GM21367 (cell line): ENCODE measurements at regions not wholly inside any gene's neighbourhood (a gene's known extent, or its start where the extent isn't known, plus 50 kb on each side); places are given as distances from the start of the nearest gene placed in this dataset.

Experiments used
- ATAC-seq: cut with Tn5 transposase; IDR thresholded peaks from one replicate; pipeline ENCODE4 v1.9.1; 2021; ENCODE audit not compliant: unreplicated experiment

DNA sequence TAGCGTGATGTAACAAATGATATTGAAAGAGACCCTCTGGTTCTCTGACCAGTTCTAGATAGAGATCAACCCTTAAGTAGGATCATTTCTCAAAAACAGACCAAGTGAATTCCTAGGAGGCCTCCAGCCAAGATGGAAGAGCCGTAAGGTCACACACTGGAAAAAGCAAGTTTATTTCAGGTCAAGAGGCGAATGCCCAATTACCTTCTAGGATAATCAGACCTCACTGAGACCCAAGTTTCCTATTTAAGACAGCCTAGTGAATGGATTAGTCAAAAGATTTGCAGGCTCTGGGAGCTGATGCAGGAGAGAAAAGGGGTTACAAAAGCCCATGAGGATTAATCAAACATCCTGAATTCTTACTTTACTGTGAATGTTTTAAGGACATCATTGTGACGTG lies 486.1 kb upstream of the NRP1 start:
- no peak for ATAC-seq

DNA sequence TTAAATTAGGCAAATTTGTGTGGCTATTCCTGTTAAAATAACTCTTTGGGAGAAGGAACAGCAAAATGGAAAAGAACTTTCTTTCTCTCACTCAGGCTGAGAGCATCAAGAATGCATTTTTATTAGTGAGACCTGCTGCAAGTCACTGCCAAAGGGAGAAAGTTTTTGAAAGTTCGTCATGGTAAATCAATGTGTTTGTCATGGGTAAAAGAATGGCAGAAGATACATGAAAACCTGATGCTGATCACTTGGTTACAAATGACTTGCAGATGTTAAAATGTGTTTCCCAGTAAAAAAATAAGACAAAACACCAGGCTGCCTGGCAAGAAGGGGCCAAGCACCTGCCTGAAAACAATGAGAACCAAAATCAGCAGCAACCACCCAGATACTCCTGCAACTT lies 484.7 kb upstream of the NRP1 start:
- no peak for ATAC-seq

DNA sequence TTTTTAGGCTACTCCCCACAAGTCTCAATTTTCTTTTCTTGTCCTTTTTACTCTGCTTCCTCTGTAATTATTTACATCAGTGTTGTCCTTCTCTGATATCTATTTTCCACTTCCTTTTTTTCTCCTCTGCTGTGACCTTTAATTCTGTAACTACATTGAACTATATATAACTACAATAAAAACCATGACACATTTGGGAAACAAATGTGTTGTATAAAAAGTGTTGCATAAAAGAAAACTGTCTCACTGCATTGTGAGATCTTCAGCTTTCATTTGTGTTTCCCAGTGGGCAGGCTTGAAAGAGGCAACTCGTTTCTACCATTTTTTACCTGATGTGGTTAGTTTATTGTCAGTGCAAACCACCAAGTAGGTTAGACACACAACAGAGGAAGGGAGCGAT lies 483.9 kb upstream of the NRP1 start:
- ATAC-seq = no peak

DNA sequence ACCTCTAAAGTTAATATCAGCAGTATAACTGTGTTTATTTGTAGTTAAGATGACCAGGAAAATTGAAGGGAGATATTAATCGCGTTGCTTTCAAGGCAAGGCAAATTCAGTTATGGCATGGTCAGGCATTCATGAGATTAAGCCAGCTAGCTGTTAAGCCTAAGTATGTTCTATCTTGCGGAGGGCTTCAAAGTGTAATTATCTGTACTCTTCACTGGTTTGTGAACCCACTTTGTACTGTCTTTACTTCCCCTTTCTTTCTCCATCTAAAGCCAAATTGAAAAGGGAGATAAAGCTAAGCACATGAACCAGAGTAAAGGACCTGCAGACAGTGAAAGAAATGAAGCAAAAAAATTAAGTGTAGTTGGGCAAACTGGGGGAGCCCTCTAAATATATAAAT lies 483.1 kb upstream of the NRP1 start:
- no peak for ATAC-seq

DNA sequence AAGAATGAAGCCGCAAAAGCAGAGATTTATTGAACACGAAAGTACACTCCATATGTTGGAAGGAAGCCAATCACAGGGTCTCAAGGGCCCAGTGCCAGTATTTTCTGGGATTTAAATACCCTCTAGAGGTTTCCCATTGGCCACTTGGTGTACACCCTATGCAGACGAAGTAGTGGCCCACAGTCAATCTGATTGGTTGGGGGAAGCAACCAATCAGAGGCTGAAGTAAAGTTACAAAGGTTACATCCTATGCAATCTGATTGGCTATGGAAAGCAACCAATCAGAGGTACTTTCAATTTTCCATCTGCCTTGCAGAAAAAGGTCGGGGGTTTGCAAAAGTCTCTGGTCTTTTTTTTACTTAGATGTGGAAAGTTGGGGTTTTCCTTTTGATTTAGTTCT lies 481.3 kb upstream of the NRP1 start:
- ATAC-seq = no peak

DNA sequence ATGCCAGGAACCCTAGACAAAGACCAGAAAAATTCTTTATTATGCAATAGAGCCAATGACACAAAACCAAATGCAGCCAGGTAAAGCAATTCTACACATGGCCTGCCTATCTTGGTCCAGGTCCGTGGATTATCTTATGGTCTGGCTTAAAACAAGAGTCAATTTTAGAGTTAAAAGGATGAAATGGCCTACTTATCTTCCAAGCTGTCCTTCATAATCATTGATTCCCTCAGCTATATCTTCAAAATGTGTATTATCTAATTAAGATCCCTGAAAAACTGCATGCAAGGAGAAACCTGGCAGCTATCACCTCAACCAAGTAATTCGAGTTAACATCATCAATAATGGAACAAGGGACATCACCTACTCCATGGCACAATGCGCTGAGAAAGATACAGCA lies 479.4 kb upstream of the NRP1 start:
- no peak for ATAC-seq

DNA sequence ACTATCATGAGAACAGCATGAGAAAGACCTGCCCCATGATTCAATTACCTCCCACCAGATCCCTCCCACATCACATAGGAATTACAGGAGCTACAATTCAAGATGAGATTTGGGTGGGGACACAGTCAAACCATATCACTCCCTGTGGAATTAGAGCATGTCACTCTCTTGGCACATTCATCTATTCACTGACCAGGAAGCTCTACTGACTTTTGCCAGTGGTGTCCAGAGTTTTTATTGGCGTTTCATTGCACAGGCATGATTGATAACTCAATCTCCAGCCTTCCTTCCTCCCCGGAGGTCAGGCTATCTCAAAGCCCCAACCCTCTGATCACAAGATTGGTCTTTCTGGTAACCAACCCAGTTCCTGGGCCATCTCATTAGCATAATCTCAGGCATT lies 478.9 kb upstream of the NRP1 start:
- ATAC-seq = no peak

DNA sequence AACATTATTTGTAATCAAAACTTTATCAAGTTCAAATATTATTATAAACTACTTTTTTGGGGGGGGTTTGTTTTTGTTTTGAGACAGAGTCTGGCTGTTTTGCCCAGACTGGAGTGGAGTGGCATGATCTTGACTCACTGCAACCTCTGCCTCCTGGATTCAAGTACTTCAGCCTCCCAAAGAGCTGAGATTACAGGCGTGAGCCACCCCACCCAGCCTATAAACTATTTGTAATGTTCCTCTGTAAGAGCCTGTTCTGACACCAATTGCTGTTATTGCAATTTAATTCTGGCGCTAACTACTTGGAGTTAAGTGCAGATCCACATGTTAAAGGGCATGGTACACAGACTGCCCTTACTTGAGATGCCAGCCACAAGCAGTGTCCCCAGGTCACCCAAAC lies 478.1 kb upstream of the NRP1 start:
- no peak for ATAC-seq

DNA sequence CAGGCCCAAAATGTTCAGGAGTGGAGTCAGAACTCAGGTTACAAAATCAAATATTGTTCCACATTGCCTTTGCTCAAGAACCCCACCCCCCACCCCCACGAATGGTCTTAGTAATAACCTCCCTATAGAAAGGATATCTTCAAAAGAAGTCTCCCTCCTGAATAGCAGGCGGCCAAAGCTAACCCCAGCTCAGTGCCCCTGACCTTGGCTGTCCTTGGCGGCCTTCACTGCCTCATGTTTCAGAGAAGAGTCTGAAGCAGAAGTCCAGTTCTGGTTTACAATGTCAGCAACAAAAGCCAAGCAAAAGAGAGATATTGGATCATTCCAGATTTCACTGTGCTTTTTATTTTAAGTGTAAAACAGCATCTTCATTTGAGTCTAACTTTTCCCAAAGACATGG lies 476.5 kb upstream of the NRP1 start:
- no peak for ATAC-seq

DNA sequence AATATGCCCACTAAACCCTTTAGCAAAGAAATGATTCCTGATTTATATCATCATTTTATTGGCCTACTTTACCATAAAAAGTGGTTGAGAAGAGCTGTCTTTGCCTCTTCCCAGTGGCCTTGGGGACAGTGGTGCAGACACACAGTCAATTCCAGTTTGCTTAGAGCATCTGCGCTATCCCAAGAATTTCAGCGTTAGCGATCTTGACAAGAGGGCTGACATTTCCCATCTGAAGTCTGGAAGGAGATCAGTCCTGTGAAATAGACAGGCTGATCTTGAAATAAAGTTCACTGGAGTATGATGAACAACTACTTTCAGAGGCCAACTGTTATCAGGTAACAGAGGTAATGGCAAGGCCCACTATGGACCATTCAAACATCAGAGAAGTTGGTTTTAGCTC lies 475.3 kb upstream of the NRP1 start:
- ATAC-seq = no peak

DNA sequence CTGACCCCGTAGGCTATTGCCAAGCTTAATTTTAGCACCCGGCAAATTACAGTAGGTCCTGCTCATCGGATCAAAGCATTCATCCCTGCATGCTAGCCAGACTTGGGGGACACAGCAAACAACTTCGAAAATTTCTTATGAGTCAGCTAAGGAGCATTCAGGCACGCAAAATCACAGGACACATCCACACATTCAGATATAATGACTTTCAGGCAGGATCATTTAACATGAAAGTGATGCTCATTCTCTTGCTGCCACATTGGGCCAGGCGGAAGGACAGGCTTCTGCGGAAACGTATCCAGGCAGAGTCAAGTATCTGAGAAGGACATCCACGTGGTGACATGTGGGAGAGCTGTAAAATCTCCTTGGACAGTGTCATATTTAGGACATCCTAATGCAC lies 474.0 kb upstream of the NRP1 start:
- no peak for ATAC-seq

DNA sequence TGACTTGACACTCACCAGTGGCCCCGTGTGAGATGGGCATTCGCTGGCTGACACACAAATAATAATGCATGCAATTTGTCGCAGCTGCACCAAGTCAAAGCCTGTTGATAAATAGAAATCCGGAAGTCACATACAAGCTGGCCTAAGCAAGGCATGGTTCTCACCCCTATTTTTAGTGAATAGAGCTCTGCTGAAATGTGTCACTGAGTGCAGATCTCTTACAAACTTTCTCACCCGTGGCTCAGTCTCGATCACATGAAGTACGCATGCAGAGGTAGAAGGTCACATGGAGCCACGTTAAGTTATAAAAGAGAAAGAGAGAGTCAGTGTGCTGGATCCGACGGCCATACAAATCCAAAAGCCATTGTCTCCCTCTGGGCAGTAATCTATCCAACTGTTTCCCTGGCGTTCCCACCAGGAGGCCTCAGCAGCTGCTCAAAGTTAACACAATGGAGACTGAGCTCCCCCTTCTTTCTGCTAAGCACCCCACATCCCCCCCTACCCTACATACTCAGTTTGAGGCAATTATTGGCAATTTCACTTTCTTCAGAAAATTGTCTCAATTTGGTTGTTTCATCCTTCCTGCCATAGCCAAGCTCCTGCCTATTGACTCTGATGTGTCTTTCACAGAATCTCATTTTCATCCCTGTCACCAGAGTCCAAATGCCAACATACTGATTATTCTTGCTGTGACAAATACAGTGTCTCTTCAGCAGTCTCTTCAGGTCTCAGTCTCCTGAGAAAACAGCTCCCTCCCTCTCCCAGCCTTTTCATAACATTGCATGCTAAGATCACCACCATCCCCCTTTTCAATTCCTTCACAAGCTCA lies 473.3 kb upstream of the NRP1 start:
- ATAC-seq = no peak

DNA sequence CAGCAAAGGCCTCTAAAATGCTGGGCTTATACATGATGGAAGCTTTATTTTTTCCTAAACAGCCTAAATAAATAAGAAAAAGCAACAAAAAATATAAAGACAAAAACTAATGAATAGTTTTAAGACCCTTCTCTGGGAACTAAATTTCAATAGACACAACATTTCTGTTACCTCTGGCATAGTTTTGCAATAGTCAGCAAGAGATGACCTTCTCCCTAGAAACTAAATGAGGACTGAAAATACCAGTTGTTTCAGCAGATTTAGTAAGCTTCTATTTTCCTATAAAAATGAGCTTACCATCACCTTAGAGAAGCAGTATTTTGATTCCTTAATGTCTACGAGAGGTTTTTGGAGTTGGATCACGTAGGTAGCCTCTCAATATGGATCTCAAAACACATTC lies 471.4 kb upstream of the NRP1 start:
- ATAC-seq = no peak

DNA sequence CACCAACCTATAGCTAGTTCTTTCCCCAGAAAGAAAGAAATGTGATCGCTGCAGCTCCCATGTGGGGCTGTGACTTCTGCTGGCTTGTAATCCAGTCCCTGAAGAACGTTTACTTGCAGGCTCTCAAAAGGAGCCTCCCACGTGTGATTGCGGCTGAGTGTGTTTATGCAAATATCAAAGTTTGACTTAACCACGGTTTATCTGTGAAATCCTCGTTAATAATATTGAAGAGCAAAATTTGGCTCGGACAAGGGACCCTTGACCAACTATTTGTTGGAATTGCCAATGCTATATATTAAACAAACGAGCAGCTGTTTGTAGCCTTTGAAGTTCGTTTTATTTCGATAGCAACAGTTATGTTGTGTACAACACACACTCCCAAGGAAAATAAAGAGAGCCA lies 470.1 kb upstream of the NRP1 start:
- no peak for ATAC-seq

DNA sequence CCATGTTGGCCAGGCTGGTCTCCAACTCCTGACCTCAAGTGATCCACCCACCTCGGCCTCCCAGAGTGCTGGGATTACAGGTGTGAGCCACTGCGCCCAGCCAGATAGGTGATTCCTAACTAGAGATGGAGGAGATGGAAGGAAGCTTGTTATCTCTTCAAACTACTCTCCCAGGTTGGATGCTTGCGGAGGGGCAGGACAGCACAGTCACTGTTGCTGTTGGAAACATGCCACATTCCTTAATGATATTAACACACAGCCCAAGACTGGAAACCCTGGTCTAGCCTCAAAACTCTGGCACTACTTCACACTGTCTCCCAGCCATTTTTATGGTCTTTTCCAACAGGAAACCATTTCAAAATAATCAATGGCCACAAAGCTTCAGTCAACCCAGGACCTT lies 468.8 kb upstream of the NRP1 start:
- ATAC-seq = no peak

DNA sequence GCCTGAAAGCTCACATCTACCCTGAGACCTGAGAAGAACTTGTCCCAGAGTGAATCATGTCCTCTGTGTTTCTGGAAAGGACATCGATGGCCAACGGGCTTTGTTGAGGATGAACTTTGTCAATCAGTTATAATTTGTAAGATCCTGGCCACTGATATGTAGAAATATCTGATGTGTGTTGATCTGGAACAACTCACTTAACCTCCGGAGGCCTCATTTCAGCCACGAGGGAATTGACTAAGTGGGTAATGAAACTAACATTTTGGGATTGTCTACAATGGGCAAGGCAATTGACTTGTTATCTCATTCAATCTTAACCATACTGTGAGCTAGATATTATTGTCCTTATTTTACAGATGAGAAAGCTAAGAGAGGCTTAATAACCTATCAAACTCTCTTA lies 468.1 kb upstream of the NRP1 start:
- ATAC-seq = no peak

DNA sequence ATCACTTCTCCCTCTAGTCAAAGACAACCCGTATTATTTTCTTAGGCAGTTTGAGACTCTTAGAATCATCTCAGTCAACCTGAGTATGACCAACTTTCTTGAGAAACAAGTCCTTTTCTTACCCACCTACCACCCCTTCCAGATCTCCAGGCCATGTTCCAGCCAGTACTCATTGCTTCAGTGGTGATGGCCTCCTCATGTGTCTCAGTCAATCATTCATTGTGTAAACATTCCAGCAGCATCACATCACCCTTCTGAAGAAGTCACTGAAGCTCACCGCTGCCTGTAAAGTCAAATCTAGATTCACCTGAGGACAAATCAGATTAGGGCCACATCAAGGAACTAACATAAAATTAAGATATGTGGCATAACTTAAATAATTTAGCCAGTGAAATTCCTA lies 467.2 kb upstream of the NRP1 start:
- no peak for ATAC-seq

DNA sequence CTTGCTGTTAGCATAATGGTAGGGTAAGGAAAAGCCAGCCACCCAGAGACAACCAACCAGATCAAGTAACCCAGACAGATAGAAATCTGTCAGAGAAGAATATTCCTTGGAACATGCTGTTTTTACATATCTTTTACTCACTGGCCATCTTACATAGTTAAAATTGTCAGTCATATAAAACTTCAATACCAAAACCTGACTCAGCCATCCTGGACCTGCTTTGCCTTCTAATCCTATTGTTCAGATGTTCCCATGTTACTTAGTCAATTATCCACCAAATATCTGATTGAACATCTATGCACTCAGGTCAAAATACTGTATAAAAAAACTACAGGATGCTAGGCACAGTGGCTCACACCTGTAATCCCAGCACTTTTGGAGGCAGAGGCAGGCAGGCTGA lies 466.5 kb upstream of the NRP1 start:
- ATAC-seq = no peak

DNA sequence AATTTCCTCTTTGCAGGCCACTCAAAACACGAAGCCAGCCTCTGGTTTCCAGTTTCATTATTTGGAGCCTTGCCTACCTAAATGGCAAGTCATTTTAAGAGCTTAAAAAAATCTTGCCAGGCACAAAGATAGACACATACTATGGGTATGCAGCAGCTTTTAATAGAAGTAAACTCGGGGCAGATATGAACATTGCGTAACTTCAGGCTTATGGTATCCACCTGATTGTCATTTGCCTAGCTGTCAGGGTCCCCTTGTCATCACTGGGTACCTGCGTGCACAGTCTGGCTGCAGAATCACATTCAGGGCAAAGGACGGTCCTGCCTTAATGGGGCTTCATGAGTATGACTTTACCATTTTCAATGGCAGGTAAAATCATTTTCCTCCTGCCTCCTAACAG lies 466.1 kb upstream of the NRP1 start:
- no peak for ATAC-seq

DNA sequence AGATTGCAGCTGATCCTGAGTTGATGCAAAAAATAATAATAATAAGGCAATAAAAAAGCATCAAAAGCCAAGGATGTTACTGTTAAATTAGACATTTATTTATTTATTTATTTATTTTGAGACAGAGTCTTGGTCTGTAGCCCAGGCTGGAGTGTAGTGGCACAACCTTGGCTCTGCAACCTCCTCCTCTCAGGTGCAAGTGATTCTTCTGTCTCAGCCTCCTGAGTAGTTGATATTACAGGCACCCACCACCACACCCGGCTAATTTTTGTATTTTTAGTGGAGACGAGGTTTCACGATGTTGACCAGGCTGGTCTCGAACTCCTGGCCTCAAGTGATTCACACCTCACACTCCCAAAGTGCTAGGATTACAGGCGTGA lies 465.5 kb upstream of the NRP1 start:
- no peak for ATAC-seq

DNA sequence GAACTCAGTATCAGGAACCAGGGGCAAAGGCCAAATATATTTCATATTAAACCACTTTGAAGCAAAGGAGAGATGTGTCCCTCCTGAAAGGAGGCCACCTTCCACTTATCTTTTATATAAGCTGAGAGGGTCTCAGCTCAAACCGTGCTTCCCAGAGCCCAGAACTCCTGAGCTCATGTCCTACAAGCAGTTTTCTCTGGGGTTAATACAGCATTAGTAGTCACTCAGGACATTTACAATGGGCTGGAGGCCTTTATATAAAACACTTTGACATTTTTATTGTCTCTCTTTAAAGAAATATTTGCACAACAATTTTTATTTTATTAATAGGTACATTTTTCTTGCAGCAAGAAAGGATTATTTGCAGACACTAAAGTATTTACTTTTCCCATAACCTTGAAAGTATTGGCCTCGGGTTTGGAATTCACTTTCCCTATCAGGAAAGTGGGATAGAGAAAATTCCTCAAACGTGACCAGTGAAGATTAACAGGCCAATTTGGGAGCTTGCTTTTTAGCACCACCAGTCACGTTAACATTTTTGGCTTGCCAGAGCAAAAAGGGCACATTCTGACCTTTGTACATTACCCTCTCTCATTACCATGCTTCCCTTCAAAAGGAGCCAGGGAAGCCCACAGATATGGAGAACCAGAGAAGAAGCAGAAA lies 464.9 kb upstream of the NRP1 start:
- no peak for ATAC-seq

DNA sequence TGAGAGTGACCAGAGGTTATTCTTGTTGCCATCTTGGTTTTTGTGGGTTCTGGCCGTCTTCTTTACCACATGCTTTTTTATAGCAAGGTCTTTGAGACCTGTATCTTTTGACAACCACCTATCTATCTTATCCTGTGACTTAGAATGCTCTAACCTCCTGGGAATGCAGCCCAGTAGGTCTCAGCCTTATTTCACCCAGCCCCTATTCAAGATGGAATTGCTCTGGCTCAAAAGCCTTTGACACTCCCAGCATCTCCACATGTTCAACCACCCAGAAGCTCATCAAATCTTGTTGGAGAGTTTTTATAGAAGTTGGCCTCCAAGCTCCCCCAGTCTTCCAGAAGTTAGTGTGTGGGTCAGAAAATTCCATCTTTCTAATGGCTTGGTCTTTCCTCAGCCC lies 464.3 kb upstream of the NRP1 start:
- no peak for ATAC-seq

DNA sequence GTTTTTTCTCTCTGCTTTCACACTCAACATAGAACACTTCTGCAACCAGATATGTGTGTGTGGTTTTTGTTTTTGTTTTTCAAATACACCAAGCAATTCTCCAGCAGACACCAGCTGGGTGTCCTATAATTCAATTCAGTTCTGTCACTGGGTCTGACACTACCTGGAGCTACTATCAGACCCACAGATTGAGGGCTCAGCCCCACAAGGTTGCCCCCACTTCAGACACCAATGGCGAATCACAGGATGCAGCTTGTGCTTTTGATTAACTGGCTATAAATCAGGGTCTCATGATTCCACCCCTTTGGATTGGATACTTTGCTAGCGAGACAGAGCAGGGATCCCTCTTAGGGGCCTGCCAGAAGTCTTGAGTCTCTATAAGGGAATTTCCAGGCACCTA lies 462.2 kb upstream of the NRP1 start:
- no peak for ATAC-seq
